Parathyroid adenoma (tissue), 2 donors: ENCODE measurements at regions not wholly inside any gene's neighbourhood (a gene's known extent, or its start where the extent isn't known, plus 50 kb on each side); places are given as distances from the start of the nearest gene placed in this dataset.

ENCODE experiments used
- H2AFZ ChIP-seq: fragments of 300-600 bp; sonication (generic); one replicate; pipeline ENCODE4 v1.7.0; 2017; ENCODE audit warnings: antibody characterized with exemption, mild to moderate bottlenecking
- H3K27ac ChIP-seq: fragments of 300-600 bp; sonication (generic); one replicate; pipeline ENCODE4 v1.7.0; 2017
- H3K27me3 ChIP-seq: fragments of 300-600 bp; sonication (generic); one replicate; pipeline ENCODE4 v1.7.0; 2017; ENCODE audit warnings: low read length; ENCODE audit not compliant: control insufficient read depth, insufficient read depth
- H3K36me3 ChIP-seq: fragments of 300-600 bp; sonication (generic); one replicate; pipeline ENCODE4 v1.7.0; 2017; ENCODE audit warnings: low read length; ENCODE audit not compliant: control insufficient read depth, insufficient read depth
- H3K4me1 ChIP-seq: fragments of 300-600 bp; sonication (generic); one replicate; pipeline ENCODE4 v1.7.0; 2017; ENCODE audit warnings: control low read depth
- H3K4me2 ChIP-seq: fragments of 300-600 bp; sonication (generic); one replicate; pipeline ENCODE4 v1.7.0; 2017; ENCODE audit warnings: low read length
- H3K4me3 ChIP-seq: fragments of 300-600 bp; sonication (generic); one replicate; pipeline ENCODE4 v1.7.0; 2017; ENCODE audit warnings: low read depth, low read length
- H3K79me2 ChIP-seq: fragments of 300-600 bp; sonication (generic); one replicate; pipeline ENCODE4 v1.7.0; 2017; ENCODE audit warnings: control low read depth
- H3K9ac ChIP-seq: fragments of 300-600 bp; sonication (generic); one replicate; pipeline ENCODE4 v1.7.0; 2017; ENCODE audit warnings: mild to moderate bottlenecking
- H3K9me3 ChIP-seq: fragments of 300-600 bp; sonication (generic); one replicate; pipeline ENCODE4 v1.7.0; 2017; ENCODE audit warnings: low read length; ENCODE audit not compliant: control insufficient read depth
- TF ChIP-seq, protein P1 (sequence below): fragments of 300-600 bp; sonication (generic); IDR thresholded peaks from one replicate; pipeline ENCODE4 v1.7.0; 2017; ENCODE audit warnings: antibody characterized with exemption, mild to moderate bottlenecking
- donor health status: primary hyperparathyroidism.

DNA sequence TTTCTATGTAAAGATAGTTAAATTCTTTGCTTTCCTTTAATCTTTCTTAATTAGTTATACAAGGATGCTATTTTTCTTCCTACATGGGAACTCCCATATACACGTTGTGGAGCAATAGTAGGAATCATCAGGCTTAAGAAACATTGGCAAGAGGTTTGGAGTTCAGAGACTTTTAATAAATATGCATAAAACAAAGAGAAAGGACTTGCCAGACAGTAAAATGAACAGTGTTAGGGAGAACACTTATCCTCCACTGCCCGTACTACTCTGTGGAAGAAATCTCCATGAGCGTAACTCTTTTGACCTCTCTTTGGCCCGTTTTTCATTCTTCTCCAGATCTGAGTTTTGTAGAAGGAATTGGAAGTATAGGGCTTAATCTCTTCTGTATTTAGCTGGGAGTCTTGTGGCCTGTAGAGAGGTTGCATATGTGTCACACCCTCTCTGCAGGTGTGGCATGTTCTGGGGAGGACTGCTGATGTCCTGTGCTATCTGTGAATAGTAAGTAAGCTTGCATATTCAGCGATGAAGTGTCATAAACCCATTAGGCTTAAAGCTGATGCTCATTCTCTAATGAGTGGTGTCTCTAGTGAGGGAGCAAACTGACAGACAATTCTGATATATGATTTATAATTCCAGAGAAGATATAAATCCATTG, 455.4 kb upstream of the FAR2 start:
- TF ChIP-seq, protein P1, sequence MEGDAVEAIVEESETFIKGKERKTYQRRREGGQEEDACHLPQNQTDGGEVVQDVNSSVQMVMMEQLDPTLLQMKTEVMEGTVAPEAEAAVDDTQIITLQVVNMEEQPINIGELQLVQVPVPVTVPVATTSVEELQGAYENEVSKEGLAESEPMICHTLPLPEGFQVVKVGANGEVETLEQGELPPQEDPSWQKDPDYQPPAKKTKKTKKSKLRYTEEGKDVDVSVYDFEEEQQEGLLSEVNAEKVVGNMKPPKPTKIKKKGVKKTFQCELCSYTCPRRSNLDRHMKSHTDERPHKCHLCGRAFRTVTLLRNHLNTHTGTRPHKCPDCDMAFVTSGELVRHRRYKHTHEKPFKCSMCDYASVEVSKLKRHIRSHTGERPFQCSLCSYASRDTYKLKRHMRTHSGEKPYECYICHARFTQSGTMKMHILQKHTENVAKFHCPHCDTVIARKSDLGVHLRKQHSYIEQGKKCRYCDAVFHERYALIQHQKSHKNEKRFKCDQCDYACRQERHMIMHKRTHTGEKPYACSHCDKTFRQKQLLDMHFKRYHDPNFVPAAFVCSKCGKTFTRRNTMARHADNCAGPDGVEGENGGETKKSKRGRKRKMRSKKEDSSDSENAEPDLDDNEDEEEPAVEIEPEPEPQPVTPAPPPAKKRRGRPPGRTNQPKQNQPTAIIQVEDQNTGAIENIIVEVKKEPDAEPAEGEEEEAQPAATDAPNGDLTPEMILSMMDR, result no peak
- no peaks in the 10 kb centered on the region for H3K27me3 ChIP-seq
- H3K4me3 ChIP-seq, result no peak overlapping the region
- no peaks in the 10 kb centered on the region for H3K36me3 ChIP-seq
- no peak overlapping the region for H3K9ac ChIP-seq
- H3K4me1 ChIP-seq, result no peaks in the 10 kb centered on the region
- no peak overlapping the region for H3K27ac ChIP-seq
- no peaks in the 10 kb centered on the region for H3K9me3 ChIP-seq
- H2AFZ ChIP-seq, result no peak overlapping the region
- no peaks in the 10 kb centered on the region for H3K79me2 ChIP-seq
- H3K4me2 ChIP-seq, result no peak overlapping the region

DNA sequence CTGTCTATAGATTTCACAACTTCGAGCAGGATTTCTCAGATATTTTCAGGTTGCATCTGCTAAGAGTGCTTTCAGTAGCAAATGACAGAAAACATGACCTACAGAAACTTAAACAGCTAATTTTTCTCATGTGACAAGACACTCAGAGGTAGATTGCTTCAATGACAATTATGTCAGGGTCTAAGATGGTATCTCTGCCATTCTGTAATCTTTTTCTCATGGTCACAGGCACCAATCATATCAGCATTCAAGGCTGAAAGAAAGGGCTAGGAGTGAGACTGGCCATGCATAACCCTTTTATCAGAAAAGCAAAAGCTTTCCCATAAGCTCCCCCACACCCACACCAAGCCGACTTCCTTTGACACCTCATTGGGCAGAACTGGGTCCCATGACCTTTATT, 450.5 kb upstream of the FAR2 start:
- Histone ChIP-seq H3K36me3 (no peaks in the 10 kb centered on the region), H3K9ac (no peak overlapping the region), H2AFZ (no peak overlapping the region), H3K4me1 (no peaks in the 10 kb centered on the region), H3K27me3 (no peaks in the 10 kb centered on the region), H3K79me2 (no peaks in the 10 kb centered on the region), H3K9me3 (no peaks in the 10 kb centered on the region), H3K27ac (no peak overlapping the region), H3K4me3 (no peak overlapping the region), H3K4me2 (no peak overlapping the region)
- TF ChIP-seq, protein P1, result no peak

GRCh38 chr12:28699029-28699428, 450.0 kb upstream of the FAR2 start:
- H3K27me3 ChIP-seq, result no peaks in the 10 kb centered on the region
- H3K9me3 ChIP-seq, result no peaks in the 10 kb centered on the region
- TF ChIP-seq, protein P1, result no peak
- H3K79me2 ChIP-seq, result no peaks in the 10 kb centered on the region
- no peaks in the 10 kb centered on the region for H3K4me1 ChIP-seq
- H2AFZ ChIP-seq, result no peak overlapping the region
- no peaks in the 10 kb centered on the region for H3K36me3 ChIP-seq
- no peak overlapping the region for H3K27ac ChIP-seq
- no peak overlapping the region for H3K4me3 ChIP-seq
- no peak overlapping the region for H3K4me2 ChIP-seq
- no peak overlapping the region for H3K9ac ChIP-seq

DNA sequence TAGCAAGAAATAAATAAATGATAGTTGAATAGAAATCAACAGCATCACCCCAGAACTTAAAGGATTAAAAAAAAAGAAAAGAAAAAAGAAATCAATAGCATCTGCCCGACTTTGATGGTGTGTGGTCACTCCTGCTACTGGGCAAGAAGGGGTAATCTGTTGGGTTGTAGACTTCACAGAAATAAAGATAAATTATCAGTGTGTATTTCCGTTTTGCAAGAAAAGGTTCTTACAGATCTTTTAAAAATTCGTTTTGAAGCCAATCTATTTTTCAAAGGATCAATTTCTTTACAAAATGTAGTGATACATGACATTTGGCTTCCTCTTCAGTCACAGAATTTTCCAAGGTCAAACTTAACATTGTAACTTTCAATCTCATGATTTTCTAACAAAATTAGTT, 448.9 kb upstream of the FAR2 start:
- no peaks in the 10 kb centered on the region for H3K9me3 ChIP-seq
- TF ChIP-seq, protein P1, result no peak
- no peak overlapping the region for H3K4me3 ChIP-seq
- no peaks in the 10 kb centered on the region for H3K36me3 ChIP-seq
- no peaks in the 10 kb centered on the region for H3K4me1 ChIP-seq
- H3K27me3 ChIP-seq, result no peaks in the 10 kb centered on the region
- no peak overlapping the region for H2AFZ ChIP-seq
- H3K79me2 ChIP-seq, result no peaks in the 10 kb centered on the region
- no peak overlapping the region for H3K4me2 ChIP-seq
- no peak overlapping the region for H3K9ac ChIP-seq
- H3K27ac ChIP-seq, result no peak overlapping the region

GRCh38 chr12:28704477-28705169, 444.5 kb upstream of the FAR2 start:
- Histone ChIP-seq H3K4me2 (no peak overlapping the region), H2AFZ (no peak overlapping the region), H3K27ac (no peak overlapping the region), H3K36me3 (no peaks in the 10 kb centered on the region), H3K9me3 (no peaks in the 10 kb centered on the region), H3K27me3 (no peaks in the 10 kb centered on the region), H3K4me3 (no peak overlapping the region), H3K4me1 (no peaks in the 10 kb centered on the region), H3K79me2 (no peaks in the 10 kb centered on the region), H3K9ac (no peak overlapping the region)
- TF ChIP-seq, protein P1, result no peak
